AG04449 (cell line): ENCODE measurements at regions not wholly inside any gene's neighbourhood (a gene's known extent, or its start where the extent isn't known, plus 50 kb on each side); places are given as distances from the start of the nearest gene placed in this dataset.
"Not testable (repeated sequence)": the region's sequence is repeated elsewhere in the genome, so short reads cannot be mapped to it uniquely, and the experiment has no call there.

ENCODE experiments used
- CTCF ChIA-PET: fragments of 350-600 bp; formaldehyde crosslinking; extraction: SDS; loops from one replicate; lab custom pipeline; 2021; ENCODE audit warnings: antibody characterized with exemption; lab: Yijun Ruan, JAX
- POLR2A ChIA-PET: fragments of 400-600, 350-600 bp; formaldehyde crosslinking; extraction: SDS; loops from one replicate; lab custom pipeline; 2020; ENCODE audit warnings: antibody characterized with exemption, inconsistent platforms; lab: Yijun Ruan, JAX
- DNase-seq: peaks from one replicate; pipeline ENCODE4 v3.0.0-alpha.2; 2010; ENCODE audit warnings: low read depth, low spot score
- H3K4me3 ChIP-seq: 2 replicates; pipeline ENCODE4 v1.5.1; 2011; ENCODE audit warnings: low read depth, mild to moderate bottlenecking, control low read depth, low read length
- TF ChIP-seq, protein P1 (sequence below): IDR thresholded peaks from one replicate; pipeline ENCODE4 v1.5.1; 2011; ENCODE audit warnings: mild to moderate bottlenecking, moderate library complexity, low read length, control low read depth, inconsistent platforms; ENCODE audit not compliant: insufficient read depth; ENCODE audit errors: missing control alignments

DNA sequence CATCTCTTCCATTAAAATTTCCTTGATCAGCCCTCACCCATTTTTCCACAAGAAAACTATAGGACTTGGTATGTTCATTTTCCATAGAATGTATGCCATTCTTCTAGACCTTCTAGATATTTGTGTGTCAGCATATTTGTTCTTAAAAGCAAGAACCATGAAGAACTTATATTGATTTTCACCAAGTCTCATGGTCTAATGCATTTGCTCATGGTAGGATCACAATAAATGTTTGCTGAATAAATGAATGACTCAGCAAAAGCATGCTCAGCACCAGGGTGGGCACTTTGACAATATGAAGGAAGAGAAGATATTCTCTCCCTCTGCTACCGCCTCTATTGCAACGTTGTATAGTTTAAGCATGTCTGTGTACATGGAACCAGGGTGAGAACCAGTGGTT, 805.5 kb upstream of the SLC35B3 start:
- no peak overlapping the region for H3K4me3 ChIP-seq
- TF ChIP-seq, protein P1, sequence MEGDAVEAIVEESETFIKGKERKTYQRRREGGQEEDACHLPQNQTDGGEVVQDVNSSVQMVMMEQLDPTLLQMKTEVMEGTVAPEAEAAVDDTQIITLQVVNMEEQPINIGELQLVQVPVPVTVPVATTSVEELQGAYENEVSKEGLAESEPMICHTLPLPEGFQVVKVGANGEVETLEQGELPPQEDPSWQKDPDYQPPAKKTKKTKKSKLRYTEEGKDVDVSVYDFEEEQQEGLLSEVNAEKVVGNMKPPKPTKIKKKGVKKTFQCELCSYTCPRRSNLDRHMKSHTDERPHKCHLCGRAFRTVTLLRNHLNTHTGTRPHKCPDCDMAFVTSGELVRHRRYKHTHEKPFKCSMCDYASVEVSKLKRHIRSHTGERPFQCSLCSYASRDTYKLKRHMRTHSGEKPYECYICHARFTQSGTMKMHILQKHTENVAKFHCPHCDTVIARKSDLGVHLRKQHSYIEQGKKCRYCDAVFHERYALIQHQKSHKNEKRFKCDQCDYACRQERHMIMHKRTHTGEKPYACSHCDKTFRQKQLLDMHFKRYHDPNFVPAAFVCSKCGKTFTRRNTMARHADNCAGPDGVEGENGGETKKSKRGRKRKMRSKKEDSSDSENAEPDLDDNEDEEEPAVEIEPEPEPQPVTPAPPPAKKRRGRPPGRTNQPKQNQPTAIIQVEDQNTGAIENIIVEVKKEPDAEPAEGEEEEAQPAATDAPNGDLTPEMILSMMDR, result no peak
- ChIA-PET POLR2A (no interaction called here), CTCF (interaction anchor here (1.0 kb wide), 1 partner anchor 1188 kb away, joined by 3 read pairs; no protein-coding TSS in a partner anchor)
- DNase-seq, result no peak

DNA sequence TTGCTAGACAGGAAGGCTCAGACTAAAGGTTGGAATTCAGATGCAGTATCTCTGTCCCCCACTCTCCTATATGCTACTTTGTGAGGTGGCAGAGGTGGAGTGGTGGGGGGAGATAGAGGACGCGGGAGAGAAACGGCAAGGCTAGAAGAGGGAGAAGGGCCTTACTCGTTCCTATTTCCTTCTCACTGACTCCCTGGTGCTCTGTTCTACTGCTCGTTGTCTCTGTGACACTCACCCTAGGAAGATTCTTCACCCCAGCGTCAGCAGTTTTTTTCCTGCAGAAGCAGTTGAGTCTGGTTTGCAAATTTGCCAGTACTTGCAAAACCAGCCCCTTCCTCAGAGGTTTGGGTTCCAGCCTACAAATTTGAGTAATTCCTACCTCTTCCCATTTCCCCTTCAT, 801.1 kb upstream of the SLC35B3 start:
- no peak overlapping the region for H3K4me3 ChIP-seq
- ChIA-PET CTCF (no interaction called here), POLR2A (no interaction called here)
- TF ChIP-seq, protein P1, result no peak
- no peak for DNase-seq

DNA sequence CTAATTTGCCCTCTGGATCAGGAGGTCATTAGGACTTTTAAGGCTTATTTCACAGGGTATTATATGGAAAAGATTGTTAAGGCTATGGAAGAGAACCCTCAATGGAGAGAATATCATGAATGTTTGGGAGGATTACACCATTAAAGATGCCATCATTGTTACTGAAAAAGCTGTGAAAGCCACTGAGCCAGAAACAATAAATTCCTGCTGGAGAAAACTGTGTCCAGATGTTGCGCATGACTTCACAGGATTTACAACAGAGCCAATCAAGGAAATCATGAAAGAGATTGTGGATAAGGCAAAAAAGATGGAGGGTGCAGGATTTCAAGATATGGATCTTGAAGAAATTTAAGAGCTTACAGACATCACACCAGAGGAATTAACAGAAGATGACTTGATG, 798.3 kb upstream of the SLC35B3 start:
- CTCF ChIA-PET, result no interaction called here
- POLR2A ChIA-PET, result no interaction called here
- DNase-seq, result no peak
- no peak overlapping the region for H3K4me3 ChIP-seq
- TF ChIP-seq, protein P1, result no peak

DNA sequence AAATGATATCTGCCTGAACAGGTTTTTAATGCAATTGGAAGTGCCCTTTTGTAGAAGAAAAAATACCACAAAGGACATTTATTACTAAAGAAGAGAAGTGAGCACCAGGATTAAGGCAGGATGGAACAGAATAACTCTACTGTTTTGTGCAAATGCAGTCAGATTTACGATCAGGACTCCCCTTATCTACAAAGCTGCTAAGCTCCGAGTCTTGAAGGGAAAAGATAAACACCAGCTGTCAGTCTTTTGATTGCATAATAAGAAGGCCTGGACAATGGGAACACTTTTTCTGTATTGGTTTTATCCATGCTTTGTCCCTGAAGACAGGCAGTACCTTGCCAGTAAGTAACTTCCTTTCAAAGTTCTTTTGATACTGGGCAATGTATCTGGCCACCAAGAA, 797.9 kb upstream of the SLC35B3 start:
- ChIA-PET CTCF (no interaction called here), POLR2A (no interaction called here)
- no peak for DNase-seq
- no peak overlapping the region for H3K4me3 ChIP-seq
- TF ChIP-seq, protein P1, result no peak

DNA sequence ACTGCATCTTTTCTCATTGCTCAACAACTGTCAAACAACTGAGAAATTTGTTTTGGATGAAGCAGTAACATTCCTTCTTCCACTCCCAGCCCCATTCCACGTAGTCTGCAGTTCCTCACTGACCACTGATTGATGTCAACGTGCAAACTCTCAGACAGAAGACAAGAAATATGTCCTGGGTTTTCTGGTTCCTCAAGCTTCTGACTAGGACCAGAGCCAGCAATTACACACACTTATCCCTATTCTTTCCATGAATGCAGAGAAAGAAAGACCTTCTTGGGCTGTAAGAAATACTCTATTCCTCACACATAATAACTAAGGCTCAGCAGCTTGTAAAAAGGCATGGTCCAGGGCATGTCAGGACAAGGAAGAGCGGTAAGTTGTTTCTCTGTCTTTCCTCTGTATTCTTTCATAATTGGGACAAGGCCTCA, 790.1 kb upstream of the SLC35B3 start:
- POLR2A ChIA-PET, result no interaction called here
- H3K4me3 ChIP-seq, result no peak overlapping the region
- TF ChIP-seq, protein P1, result no peak
- DNase-seq, result peak; percentile 53
- CTCF ChIA-PET, result no interaction called here

DNA sequence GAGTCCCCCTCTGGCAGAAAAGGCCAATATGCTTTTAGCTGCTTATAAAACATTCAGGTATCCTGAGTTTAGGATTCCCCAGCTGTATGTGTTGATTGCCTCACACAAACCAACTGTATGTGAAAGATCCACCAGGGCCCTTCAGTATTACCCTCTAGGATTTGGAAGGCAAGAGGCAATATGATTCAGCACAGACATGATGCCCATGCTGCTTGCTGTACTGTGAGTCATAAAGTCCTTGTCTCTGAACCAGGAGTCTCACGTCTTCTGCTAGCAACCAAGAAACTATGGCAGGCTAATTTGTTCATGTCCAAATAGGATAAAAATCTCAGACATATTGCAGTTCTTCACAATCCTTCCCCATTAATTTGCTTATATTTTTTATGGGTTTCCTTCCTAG, 789.2 kb upstream of the SLC35B3 start:
- ChIA-PET CTCF (no interaction called here), POLR2A (no interaction called here)
- no peak for DNase-seq
- TF ChIP-seq, protein P1, result no peak
- no peak overlapping the region for H3K4me3 ChIP-seq

DNA sequence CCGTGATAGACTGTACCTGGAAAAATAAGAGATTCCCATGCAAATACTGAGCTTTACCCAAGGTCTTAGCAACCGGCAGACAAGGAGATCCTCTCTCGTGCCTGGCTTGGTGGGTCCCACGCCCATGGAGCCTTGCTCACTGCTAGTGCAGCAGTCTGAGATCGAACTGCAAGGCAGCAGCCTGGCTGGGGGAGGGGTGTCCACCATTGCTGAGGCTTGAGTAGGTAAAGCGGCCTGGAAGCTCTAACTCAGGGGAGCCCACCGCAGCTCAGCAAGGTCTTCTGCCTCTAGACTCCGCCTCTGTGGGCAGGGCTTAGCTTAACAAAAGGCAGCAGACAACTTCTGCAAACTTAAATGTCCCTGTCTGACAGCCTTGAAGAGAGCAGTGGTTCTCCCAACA, 778.4 kb upstream of the SLC35B3 start:
- H3K4me3 ChIP-seq, CTCF ChIA-PET, POLR2A ChIA-PET, DNase-seq: not testable (repeated sequence)
